ENCODE measurements at regions not wholly inside any gene's neighbourhood (a gene's known extent, or its start where the extent isn't known, plus 50 kb on each side); places are given as distances from the start of the nearest gene placed in this dataset.

GRCh38 chr20:56932575-56933330, 303.6 kb downstream of the TFAP2C start:
- TF ChIP-seq, protein P1, sequence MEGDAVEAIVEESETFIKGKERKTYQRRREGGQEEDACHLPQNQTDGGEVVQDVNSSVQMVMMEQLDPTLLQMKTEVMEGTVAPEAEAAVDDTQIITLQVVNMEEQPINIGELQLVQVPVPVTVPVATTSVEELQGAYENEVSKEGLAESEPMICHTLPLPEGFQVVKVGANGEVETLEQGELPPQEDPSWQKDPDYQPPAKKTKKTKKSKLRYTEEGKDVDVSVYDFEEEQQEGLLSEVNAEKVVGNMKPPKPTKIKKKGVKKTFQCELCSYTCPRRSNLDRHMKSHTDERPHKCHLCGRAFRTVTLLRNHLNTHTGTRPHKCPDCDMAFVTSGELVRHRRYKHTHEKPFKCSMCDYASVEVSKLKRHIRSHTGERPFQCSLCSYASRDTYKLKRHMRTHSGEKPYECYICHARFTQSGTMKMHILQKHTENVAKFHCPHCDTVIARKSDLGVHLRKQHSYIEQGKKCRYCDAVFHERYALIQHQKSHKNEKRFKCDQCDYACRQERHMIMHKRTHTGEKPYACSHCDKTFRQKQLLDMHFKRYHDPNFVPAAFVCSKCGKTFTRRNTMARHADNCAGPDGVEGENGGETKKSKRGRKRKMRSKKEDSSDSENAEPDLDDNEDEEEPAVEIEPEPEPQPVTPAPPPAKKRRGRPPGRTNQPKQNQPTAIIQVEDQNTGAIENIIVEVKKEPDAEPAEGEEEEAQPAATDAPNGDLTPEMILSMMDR (IDR thresholded peaks at IDR 0.05; ENCODE audit: poor library complexity): no peak
- TF ChIP-seq EZH2 (IDR thresholded peaks at IDR 0.05; ENCODE audit: borderline replicate concordance): no peak
